ENCODE measurements at regions not wholly inside any gene's neighbourhood (a gene's known extent, or its start where the extent isn't known, plus 50 kb on each side); places are given as distances from the start of the nearest gene placed in this dataset.
A peak's percentile ranks its signal among the peaks of the same experiment; 100 is the strongest.

GRCh38 chr6:963456-963855 lies 270.5 kb upstream of the EXOC2 start:
- H3K36me3 Mint-ChIP-seq, result no peaks in the 10 kb centered on the region
- H3K9me3 Mint-ChIP-seq, result peaks cover 1% of the 10 kb centered on the region
- H4K20me1 ChIP-seq (ENCODE audit: low read depth), result no peaks in the 10 kb centered on the region
- no peak overlapping the region for H3K27ac Mint-ChIP-seq
- no peaks in the 10 kb centered on the region for H3K79me2 ChIP-seq (ENCODE audit: low read depth)
- no peaks in the 10 kb centered on the region for H3K27me3 ChIP-seq
- H3K4me1 Mint-ChIP-seq, result peaks cover 28% of the 10 kb centered on the region
- H3K4me3 ChIP-seq, result no peak overlapping the region
- H3K9ac ChIP-seq, result no peak overlapping the region
- peaks cover 8% of the 10 kb centered on the region for H3K27me3 Mint-ChIP-seq (ENCODE audit: insufficient read depth, low read depth)
- no peak overlapping the region for H3K4me2 ChIP-seq
- H3F3A ChIP-seq (ENCODE audit: low read depth), result no peaks in the 10 kb centered on the region
- peaks cover 14% of the 10 kb centered on the region for H3K4me1 ChIP-seq
- no peaks in the 10 kb centered on the region for H3K36me3 ChIP-seq
- H2AFZ ChIP-seq (replicated peaks), result no peak overlapping the region
- H3K4me3 Mint-ChIP-seq, result no peak overlapping the region
- no peak for DNase-seq (ENCODE audit: low spot score)
- no peak for TF ChIP-seq EZH2 (IDR thresholded peaks at IDR 0.05)
- TF ChIP-seq EZH2phosphoT487 (IDR thresholded peaks at IDR 0.05), result no peak
- no peak for TF ChIP-seq CTCF (IDR thresholded peaks at IDR 0.05)
- no peak overlapping the region for H3K27ac ChIP-seq
- H3K9me3 ChIP-seq (ENCODE audit: low read depth), result no peaks in the 10 kb centered on the region

GRCh38 chr6:961407-961960 lies 268.5 kb upstream of the EXOC2 start:
- no peaks in the 10 kb centered on the region for H3K36me3 Mint-ChIP-seq
- no peak overlapping the region for H3K4me3 Mint-ChIP-seq
- TF ChIP-seq EZH2 (IDR thresholded peaks at IDR 0.05) (no peak), EZH2phosphoT487 (IDR thresholded peaks at IDR 0.05) (no peak), CTCF (IDR thresholded peaks at IDR 0.05) (no peak)
- no peaks in the 10 kb centered on the region for H3F3A ChIP-seq (ENCODE audit: low read depth)
- no peak overlapping the region for H3K4me3 ChIP-seq
- peaks cover 14% of the 10 kb centered on the region for H3K4me1 ChIP-seq
- peaks cover 19% of the 10 kb centered on the region for H3K4me1 Mint-ChIP-seq
- H3K27ac ChIP-seq, result no peak overlapping the region
- no peak overlapping the region for H3K27ac Mint-ChIP-seq
- H3K27me3 Mint-ChIP-seq (ENCODE audit: insufficient read depth, low read depth), result peaks cover 6% of the 10 kb centered on the region
- no peaks in the 10 kb centered on the region for H3K36me3 ChIP-seq
- H3K9me3 Mint-ChIP-seq, result peaks cover 2% of the 10 kb centered on the region
- H3K79me2 ChIP-seq (ENCODE audit: low read depth), result no peaks in the 10 kb centered on the region
- no peaks in the 10 kb centered on the region for H4K20me1 ChIP-seq (ENCODE audit: low read depth)
- H3K4me2 ChIP-seq, result no peak overlapping the region
- no peaks in the 10 kb centered on the region for H3K27me3 ChIP-seq
- H2AFZ ChIP-seq (replicated peaks), result no peak overlapping the region
- DNase-seq (ENCODE audit: low spot score), result no peak
- no peaks in the 10 kb centered on the region for H3K9me3 ChIP-seq (ENCODE audit: low read depth)
- H3K9ac ChIP-seq, result no peak overlapping the region

- TF ChIP-seq EZH2phosphoT487 (IDR thresholded peaks at IDR 0.05) (no peak), CTCF (IDR thresholded peaks at IDR 0.05) (no peak), EZH2 (IDR thresholded peaks at IDR 0.05) (no peak)
- H4K20me1 ChIP-seq (ENCODE audit: low read depth), result no peaks in the 10 kb centered on the region
- H3K79me2 ChIP-seq (ENCODE audit: low read depth), result no peaks in the 10 kb centered on the region
- H3F3A ChIP-seq (ENCODE audit: low read depth), result no peaks in the 10 kb centered on the region
- H3K27me3 ChIP-seq, result no peaks in the 10 kb centered on the region
- H3K4me1 Mint-ChIP-seq, result peaks cover 19% of the 10 kb centered on the region
- no peak overlapping the region for H3K9ac ChIP-seq
- H3K27me3 Mint-ChIP-seq (ENCODE audit: insufficient read depth, low read depth), result peaks cover 7% of the 10 kb centered on the region
- H3K27ac ChIP-seq, result no peak overlapping the region
- H3K36me3 ChIP-seq, result no peaks in the 10 kb centered on the region
- H3K9me3 Mint-ChIP-seq, result peaks cover 2% of the 10 kb centered on the region
- no peak overlapping the region for H3K27ac Mint-ChIP-seq
- no peak overlapping the region for H3K4me3 Mint-ChIP-seq
- no peaks in the 10 kb centered on the region for H3K36me3 Mint-ChIP-seq
- H3K4me3 ChIP-seq, result no peak overlapping the region
- H3K4me1 ChIP-seq, result peaks cover 14% of the 10 kb centered on the region
- H3K4me2 ChIP-seq, result no peak overlapping the region
- peak; percentile 73 for DNase-seq (ENCODE audit: low spot score)
- H3K9me3 ChIP-seq (ENCODE audit: low read depth), result no peaks in the 10 kb centered on the region
- H2AFZ ChIP-seq (replicated peaks), result no peak overlapping the region
Observed at GRCh38 chr6:960356-960755, 267.4 kb upstream of the EXOC2 start.
